Fibroblast of the aortic adventitia (primary cell): ENCODE measurements at regions not wholly inside any gene's neighbourhood (a gene's known extent, or its start where the extent isn't known, plus 50 kb on each side); places are given as distances from the start of the nearest gene placed in this dataset.

Source experiments
- DNase-seq: peaks from one replicate; pipeline ENCODE4 v3.0.0-alpha.2; 2010; ENCODE audit warnings: low read depth
- H3K4me3 ChIP-seq: 2 replicates; pipeline ENCODE4 v1.5.1; 2011; ENCODE audit warnings: low read depth, mild to moderate bottlenecking, control low read depth, low read length, moderate library complexity
- CTCF ChIP-seq: IDR thresholded peaks from 2 replicates; pipeline ENCODE4 v1.5.1; 2011; ENCODE audit warnings: mild to moderate bottlenecking, low read length, control low read depth, inconsistent platforms; ENCODE audit not compliant: insufficient read depth

- no peak for DNase-seq
- no peak for TF ChIP-seq CTCF
- H3K4me3 ChIP-seq: no peak overlapping the region
These were observed 168.3 kb upstream of the RPS6KA3 start for GRCh38 chrX:20434986-20435385.

GRCh38 chrX:20433388-20433775 lies 166.7 kb upstream of the RPS6KA3 start:
- H3K4me3 ChIP-seq: no peak overlapping the region
- DNase-seq: peak; percentile 25
- TF ChIP-seq CTCF: no peak

GRCh38 chrX:20432746-20433387 lies 166.2 kb upstream of the RPS6KA3 start:
- no peak for TF ChIP-seq CTCF
- no peak overlapping the region for H3K4me3 ChIP-seq
- DNase-seq: no peak

- no peak for TF ChIP-seq CTCF
- no peak overlapping the region for H3K4me3 ChIP-seq
- no peak for DNase-seq
These were observed 165.3 kb upstream of the RPS6KA3 start for GRCh38 chrX:20432048-20432447.

GRCh38 chrX:20431486-20431885 lies 164.8 kb upstream of the RPS6KA3 start:
- no peak for TF ChIP-seq CTCF
- no peak overlapping the region for H3K4me3 ChIP-seq
- no peak for DNase-seq

GRCh38 chrX:20427173-20427770 lies 160.6 kb upstream of the RPS6KA3 start:
- DNase-seq: no peak
- no peak for TF ChIP-seq CTCF
- no peak overlapping the region for H3K4me3 ChIP-seq

- no peak for DNase-seq
- TF ChIP-seq CTCF: no peak
- no peak overlapping the region for H3K4me3 ChIP-seq
These were observed 155.0 kb upstream of the RPS6KA3 start for GRCh38 chrX:20421697-20422096.
